PC-9 (cell line): ENCODE measurements at regions not wholly inside any gene's neighbourhood (a gene's known extent, or its start where the extent isn't known, plus 50 kb on each side); places are given as distances from the start of the nearest gene placed in this dataset.

ENCODE experiments used
- EZH2 ChIP-seq: fragments of 200-600 bp; sonication (generic); IDR thresholded peaks from 2 replicates; pipeline ENCODE4 v1.8.0; 2017; ENCODE audit warnings: antibody characterized with exemption, low read depth
- TF ChIP-seq, protein P1 (sequence below): fragments of 200-600 bp; sonication (generic); conservative IDR thresholded peaks from 2 replicates; pipeline ENCODE4 v1.6.1; 2017; ENCODE audit warnings: mixed run types, antibody characterized with exemption, mild to moderate bottlenecking, moderate library complexity

DNA sequence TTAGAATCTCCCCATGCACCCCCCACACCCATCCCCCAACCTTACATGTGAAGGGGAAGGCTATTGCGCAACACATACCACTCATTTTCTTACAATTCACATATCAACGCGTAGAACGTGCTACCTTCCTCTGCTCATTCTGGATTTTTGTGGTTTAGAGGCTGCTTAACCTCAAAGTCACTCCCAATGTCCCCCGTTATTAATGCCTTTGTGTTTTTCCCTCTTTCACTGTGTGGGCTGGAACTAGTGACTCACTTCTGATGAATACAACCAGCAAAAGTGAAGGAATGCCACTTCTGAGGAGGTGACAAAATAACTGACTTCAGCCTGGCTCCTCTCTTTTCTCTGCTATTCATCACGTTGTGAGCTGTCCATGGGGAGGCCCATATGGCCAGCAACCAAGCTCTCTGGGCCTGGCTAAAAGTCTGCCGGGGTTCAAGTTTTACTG, 342.5 kb upstream of the NXPH2 start:
- TF ChIP-seq, protein P1, sequence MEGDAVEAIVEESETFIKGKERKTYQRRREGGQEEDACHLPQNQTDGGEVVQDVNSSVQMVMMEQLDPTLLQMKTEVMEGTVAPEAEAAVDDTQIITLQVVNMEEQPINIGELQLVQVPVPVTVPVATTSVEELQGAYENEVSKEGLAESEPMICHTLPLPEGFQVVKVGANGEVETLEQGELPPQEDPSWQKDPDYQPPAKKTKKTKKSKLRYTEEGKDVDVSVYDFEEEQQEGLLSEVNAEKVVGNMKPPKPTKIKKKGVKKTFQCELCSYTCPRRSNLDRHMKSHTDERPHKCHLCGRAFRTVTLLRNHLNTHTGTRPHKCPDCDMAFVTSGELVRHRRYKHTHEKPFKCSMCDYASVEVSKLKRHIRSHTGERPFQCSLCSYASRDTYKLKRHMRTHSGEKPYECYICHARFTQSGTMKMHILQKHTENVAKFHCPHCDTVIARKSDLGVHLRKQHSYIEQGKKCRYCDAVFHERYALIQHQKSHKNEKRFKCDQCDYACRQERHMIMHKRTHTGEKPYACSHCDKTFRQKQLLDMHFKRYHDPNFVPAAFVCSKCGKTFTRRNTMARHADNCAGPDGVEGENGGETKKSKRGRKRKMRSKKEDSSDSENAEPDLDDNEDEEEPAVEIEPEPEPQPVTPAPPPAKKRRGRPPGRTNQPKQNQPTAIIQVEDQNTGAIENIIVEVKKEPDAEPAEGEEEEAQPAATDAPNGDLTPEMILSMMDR = no peak
- no peak for TF ChIP-seq EZH2
